ENCODE measurements at regions not wholly inside any gene's neighbourhood (a gene's known extent, or its start where the extent isn't known, plus 50 kb on each side); places are given as distances from the start of the nearest gene placed in this dataset.

- Histone ChIP-seq H3K27me3 (ENCODE audit: low read length) (no peaks in the 10 kb centered on the region), H2AFZ (ENCODE audit: low read length) (no peak overlapping the region), H3K9me2 (replicated peaks; ENCODE audit: insufficient read depth, low read length) (no peaks in the 10 kb centered on the region), H3K4me3 (ENCODE audit: low read length) (no peak overlapping the region), H3K9ac (ENCODE audit: low read length) (no peak overlapping the region), H3K27ac (ENCODE audit: low read length) (no peak overlapping the region), H3K9me3 (ENCODE audit: low read length) (no peaks in the 10 kb centered on the region; the same call in 1 of the 2 replicates), H3K4me2 (ENCODE audit: low read depth, low read length, poor library complexity, severe bottlenecking) (no peak overlapping the region), H3K79me2 (ENCODE audit: low read length) (peaks cover 34% of the 10 kb centered on the region), H3K4me1 (ENCODE audit: low read length) (peaks cover 19% of the 10 kb centered on the region), H4K20me1 (ENCODE audit: insufficient read depth, low read depth, low read length) (no peaks in the 10 kb centered on the region), H3K36me3 (ENCODE audit: insufficient read depth, low read length) (no peaks in the 10 kb centered on the region)
- no peak for DNase-seq
Measured at GRCh38 chr13:73772449-73773167, 361.6 kb downstream of the KLF12 start.

GRCh38 chr13:73767747-73768315 is 366.4 kb downstream of the KLF12 start:
- Histone ChIP-seq H3K79me2 (ENCODE audit: low read length) (peaks cover 32% of the 10 kb centered on the region; the same call in 1 of the 2 replicates), H3K27me3 (ENCODE audit: low read length) (no peaks in the 10 kb centered on the region), H3K9me3 (ENCODE audit: low read length) (no peaks in the 10 kb centered on the region; the same call in 1 of the 2 replicates), H3K4me1 (ENCODE audit: low read length) (peaks cover 17% of the 10 kb centered on the region), H3K27ac (ENCODE audit: low read length) (no peak overlapping the region), H3K4me2 (ENCODE audit: low read depth, low read length, poor library complexity, severe bottlenecking) (peak overlapping the region; percentile 3), H3K4me3 (ENCODE audit: low read length) (no peak overlapping the region), H4K20me1 (ENCODE audit: insufficient read depth, low read depth, low read length) (no peaks in the 10 kb centered on the region), H3K9ac (ENCODE audit: low read length) (no peak overlapping the region), H2AFZ (ENCODE audit: low read length) (no peak overlapping the region), H3K36me3 (ENCODE audit: insufficient read depth, low read length) (no peaks in the 10 kb centered on the region), H3K9me2 (replicated peaks; ENCODE audit: insufficient read depth, low read length) (no peaks in the 10 kb centered on the region)
- peak; percentile 52 for DNase-seq

GRCh38 chr13:73767191-73767741 is 366.9 kb downstream of the KLF12 start:
- Histone ChIP-seq H2AFZ (ENCODE audit: low read length) (no peak overlapping the region), H3K9me2 (replicated peaks; ENCODE audit: insufficient read depth, low read length) (no peaks in the 10 kb centered on the region), H3K9me3 (ENCODE audit: low read length) (no peaks in the 10 kb centered on the region), H3K4me1 (ENCODE audit: low read length) (peaks cover 17% of the 10 kb centered on the region), H3K4me2 (ENCODE audit: low read depth, low read length, poor library complexity, severe bottlenecking) (peak overlapping the region; percentile 3), H3K27ac (ENCODE audit: low read length) (0 out of 2 replicates have a peak overlapping the region, but pooled peaks have one; percentile 10), H4K20me1 (ENCODE audit: insufficient read depth, low read depth, low read length) (no peaks in the 10 kb centered on the region), H3K36me3 (ENCODE audit: insufficient read depth, low read length) (no peaks in the 10 kb centered on the region), H3K4me3 (ENCODE audit: low read length) (no peak overlapping the region), H3K27me3 (ENCODE audit: low read length) (no peaks in the 10 kb centered on the region), H3K9ac (ENCODE audit: low read length) (no peak overlapping the region), H3K79me2 (ENCODE audit: low read length) (peaks cover 29% of the 10 kb centered on the region; the same call in 1 of the 2 replicates)
- no peak for DNase-seq

GRCh38 chr13:73765651-73766384 is 368.4 kb downstream of the KLF12 start:
- no peak for DNase-seq
- Histone ChIP-seq H3K36me3 (ENCODE audit: insufficient read depth, low read length) (no peaks in the 10 kb centered on the region), H3K9me3 (ENCODE audit: low read length) (no peaks in the 10 kb centered on the region), H3K9me2 (replicated peaks; ENCODE audit: insufficient read depth, low read length) (no peaks in the 10 kb centered on the region), H3K27ac (ENCODE audit: low read length) (no peak overlapping the region), H2AFZ (ENCODE audit: low read length) (no peak overlapping the region), H3K79me2 (ENCODE audit: low read length) (peaks cover 17% of the 10 kb centered on the region; the same call in 1 of the 2 replicates), H3K4me3 (ENCODE audit: low read length) (no peak overlapping the region), H3K4me1 (ENCODE audit: low read length) (peaks cover 17% of the 10 kb centered on the region), H3K9ac (ENCODE audit: low read length) (no peak overlapping the region), H3K27me3 (ENCODE audit: low read length) (no peaks in the 10 kb centered on the region), H4K20me1 (ENCODE audit: insufficient read depth, low read depth, low read length) (no peaks in the 10 kb centered on the region), H3K4me2 (ENCODE audit: low read depth, low read length, poor library complexity, severe bottlenecking) (no peak overlapping the region)

GRCh38 chr13:73759434-73759833 is 374.8 kb downstream of the KLF12 start:
- H3K4me1 ChIP-seq (ENCODE audit: low read length), result peaks cover 5% of the 10 kb centered on the region
- no peaks in the 10 kb centered on the region for H3K9me2 ChIP-seq (replicated peaks; ENCODE audit: insufficient read depth, low read length)
- H3K27ac ChIP-seq (ENCODE audit: low read length), result no peak overlapping the region
- H3K4me3 ChIP-seq (ENCODE audit: low read length), result no peak overlapping the region
- H3K79me2 ChIP-seq (ENCODE audit: low read length), result no peaks in the 10 kb centered on the region
- no peaks in the 10 kb centered on the region for H3K36me3 ChIP-seq (ENCODE audit: insufficient read depth, low read length)
- no peak overlapping the region for H3K4me2 ChIP-seq (ENCODE audit: low read depth, low read length, poor library complexity, severe bottlenecking)
- H3K9me3 ChIP-seq (ENCODE audit: low read length), result no peaks in the 10 kb centered on the region
- H2AFZ ChIP-seq (ENCODE audit: low read length), result no peak overlapping the region
- no peaks in the 10 kb centered on the region for H4K20me1 ChIP-seq (ENCODE audit: insufficient read depth, low read depth, low read length)
- DNase-seq, result no peak
- H3K27me3 ChIP-seq (ENCODE audit: low read length), result no peaks in the 10 kb centered on the region
- no peak overlapping the region for H3K9ac ChIP-seq (ENCODE audit: low read length)

- H3K9ac ChIP-seq (ENCODE audit: low read length), result no peak overlapping the region
- H3K9me2 ChIP-seq (replicated peaks; ENCODE audit: insufficient read depth, low read length), result no peaks in the 10 kb centered on the region
- no peak overlapping the region; the same call in 1 of the 2 replicates for H3K27ac ChIP-seq (ENCODE audit: low read length)
- peaks cover 5% of the 10 kb centered on the region for H3K4me1 ChIP-seq (ENCODE audit: low read length)
- H3K27me3 ChIP-seq (ENCODE audit: low read length), result no peaks in the 10 kb centered on the region
- no peaks in the 10 kb centered on the region for H3K9me3 ChIP-seq (ENCODE audit: low read length)
- no peak overlapping the region for H3K4me3 ChIP-seq (ENCODE audit: low read length)
- H3K79me2 ChIP-seq (ENCODE audit: low read length), result no peaks in the 10 kb centered on the region; the same call in 1 of the 2 replicates
- H3K36me3 ChIP-seq (ENCODE audit: insufficient read depth, low read length), result no peaks in the 10 kb centered on the region
- H2AFZ ChIP-seq (ENCODE audit: low read length), result no peak overlapping the region
- DNase-seq, result no peak
- H3K4me2 ChIP-seq (ENCODE audit: low read depth, low read length, poor library complexity, severe bottlenecking), result no peak overlapping the region
- no peaks in the 10 kb centered on the region for H4K20me1 ChIP-seq (ENCODE audit: insufficient read depth, low read depth, low read length)
Measured at GRCh38 chr13:73757481-73758233, 376.5 kb downstream of the KLF12 start.

GRCh38 chr13:73754727-73755292 is 379.4 kb downstream of the KLF12 start:
- Histone ChIP-seq H2AFZ (ENCODE audit: low read length) (no peak overlapping the region), H3K4me3 (ENCODE audit: low read length) (no peak overlapping the region), H3K36me3 (ENCODE audit: insufficient read depth, low read length) (no peaks in the 10 kb centered on the region), H3K4me1 (ENCODE audit: low read length) (peaks cover 5% of the 10 kb centered on the region), H3K9ac (ENCODE audit: low read length) (no peak overlapping the region), H3K79me2 (ENCODE audit: low read length) (no peaks in the 10 kb centered on the region; the same call in 1 of the 2 replicates), H3K9me3 (ENCODE audit: low read length) (no peaks in the 10 kb centered on the region), H3K9me2 (replicated peaks; ENCODE audit: insufficient read depth, low read length) (no peaks in the 10 kb centered on the region), H4K20me1 (ENCODE audit: insufficient read depth, low read depth, low read length) (no peaks in the 10 kb centered on the region), H3K4me2 (ENCODE audit: low read depth, low read length, poor library complexity, severe bottlenecking) (no peak overlapping the region), H3K27me3 (ENCODE audit: low read length) (no peaks in the 10 kb centered on the region), H3K27ac (ENCODE audit: low read length) (peak overlapping the region; percentile 12; the same call in 1 of the 2 replicates)
- DNase-seq, result peak; percentile 88
